Skeletal muscle cell (primary cell): ENCODE measurements at regions not wholly inside any gene's neighbourhood (a gene's known extent, or its start where the extent isn't known, plus 50 kb on each side); places are given as distances from the start of the nearest gene placed in this dataset.
A peak's percentile ranks its signal among the peaks of the same experiment; 100 is the strongest.

Source experiments
- DNase-seq: peaks from one replicate; pipeline ENCODE4 v3.0.0-alpha.2; 2010; ENCODE audit warnings: low read depth
- H3K4me3 ChIP-seq: 2 replicates; pipeline ENCODE4 v1.5.1; 2011; ENCODE audit warnings: low read depth, mild to moderate bottlenecking, control low read depth, low read length, moderate library complexity

- H3K4me3 ChIP-seq, result no peak overlapping the region
- DNase-seq, result no peak
Observed at GRCh38 chr6:41467627-41468404, 78.4 kb upstream of the FOXP4 start.

- no peak overlapping the region for H3K4me3 ChIP-seq
- DNase-seq, result no peak
Observed at GRCh38 chr6:41469156-41470028, 76.8 kb upstream of the FOXP4 start.

- DNase-seq, result no peak
- peak overlapping the region; percentile 15 for H3K4me3 ChIP-seq
Observed at GRCh38 chr6:41470029-41470330, 76.2 kb upstream of the FOXP4 start.

GRCh38 chr6:41470331-41471063, 75.7 kb upstream of the FOXP4 start:
- H3K4me3 ChIP-seq, result peak overlapping the region; percentile 15
- DNase-seq, result no peak

- DNase-seq, result no peak
- no peak overlapping the region for H3K4me3 ChIP-seq
Observed at GRCh38 chr6:41471064-41471895, 74.9 kb upstream of the FOXP4 start.

GRCh38 chr6:41474213-41474933, 71.8 kb upstream of the FOXP4 start:
- no peak for DNase-seq
- no peak overlapping the region for H3K4me3 ChIP-seq

GRCh38 chr6:41475164-41475563, 71.0 kb upstream of the FOXP4 start:
- DNase-seq, result no peak
- H3K4me3 ChIP-seq, result no peak overlapping the region

GRCh38 chr6:41475737-41476357, 70.3 kb upstream of the FOXP4 start:
- no peak overlapping the region for H3K4me3 ChIP-seq
- DNase-seq, result no peak

GRCh38 chr6:41476401-41476800, 69.8 kb upstream of the FOXP4 start:
- DNase-seq, result no peak
- H3K4me3 ChIP-seq, result no peak overlapping the region

- no peak overlapping the region for H3K4me3 ChIP-seq
- no peak for DNase-seq
Observed at GRCh38 chr6:41477572-41477971, 68.6 kb upstream of the FOXP4 start.

GRCh38 chr6:41483943-41484342, 62.2 kb upstream of the FOXP4 start:
- H3K4me3 ChIP-seq, result no peak overlapping the region
- no peak for DNase-seq

GRCh38 chr6:41487860-41488432, 58.2 kb upstream of the FOXP4 start:
- DNase-seq, result no peak
- no peak overlapping the region for H3K4me3 ChIP-seq

- DNase-seq, result peak; percentile 61
- H3K4me3 ChIP-seq, result no peak overlapping the region
Observed at GRCh38 chr6:41488433-41489119, 57.6 kb upstream of the FOXP4 start.

- no peak for DNase-seq
- H3K4me3 ChIP-seq, result no peak overlapping the region
Observed at GRCh38 chr6:41489120-41489851, 56.9 kb upstream of the FOXP4 start.

GRCh38 chr6:41492261-41492891, 53.8 kb upstream of the FOXP4 start:
- H3K4me3 ChIP-seq, result no peak overlapping the region
- DNase-seq, result no peak
